HEK293 (cell line): ENCODE measurements at regions not wholly inside any gene's neighbourhood (a gene's known extent, or its start where the extent isn't known, plus 50 kb on each side); places are given as distances from the start of the nearest gene placed in this dataset.

ENCODE experiments used
- CTCF ChIA-PET: fragments of 350-600 bp; formaldehyde crosslinking; extraction: SDS; loops from one replicate; lab custom pipeline; 2021; ENCODE audit warnings: antibody characterized with exemption; lab: Yijun Ruan, JAX
- POLR2A ChIA-PET: fragments of 300-600 bp; formaldehyde crosslinking; extraction: SDS; loops from one replicate; lab custom pipeline; 2020; ENCODE audit warnings: antibody characterized with exemption, inconsistent platforms; lab: Yijun Ruan, JAX
- H3K27ac ChIP-seq: fragments of 200-500 bp; sonication (Bioruptor generic); 2 replicates; pipeline ENCODE4 v1.5.1; 2014; ENCODE audit warnings: low read depth, low read length, control low read depth, inconsistent platforms; ENCODE audit errors: extremely low read depth
- H3K36me3 ChIP-seq, 2 experiments: fragments of 200-500 bp in 1 of 2; sonication (Bioruptor generic) in 1 of 2; 1 replicate in 1 of 2; 2 replicates in 1 of 2; pipeline ENCODE4 v1.5.1; 2014 to 2017; ENCODE audit warnings: inconsistent platforms in 2 of 2, low read length in 2 of 2; ENCODE audit not compliant: control insufficient read depth in 2 of 2, insufficient read depth in 1 of 2
- H3K4me1 ChIP-seq: fragments of 200-500 bp; sonication (Bioruptor generic); 2 replicates; pipeline ENCODE4 v1.5.1; 2014; ENCODE audit warnings: mild to moderate bottlenecking, low read length, inconsistent platforms; ENCODE audit not compliant: control insufficient read depth, insufficient read depth
- H3K4me3 ChIP-seq: 2 replicates; pipeline ENCODE4 v1.5.1; 2011; ENCODE audit warnings: low read depth, mild to moderate bottlenecking, control low read depth, low read length, moderate library complexity
- H3K9me3 ChIP-seq: fragments of 200-500 bp; sonication (Bioruptor generic); 2 replicates; pipeline ENCODE4 v1.5.1; 2014; ENCODE audit warnings: low read depth, low read length, inconsistent platforms; ENCODE audit not compliant: control insufficient read depth, insufficient read depth
- EGR2 ChIP-seq: fragments of 450-650 bp; formaldehyde crosslinking; IDR thresholded peaks from 2 replicates; pipeline ENCODE4 v1.5.1; 2016; ENCODE audit warnings: low read depth, missing biosample characterization, missing genetic modification characterization
- INSM2 ChIP-seq: fragments of 450-650 bp; formaldehyde crosslinking; IDR thresholded peaks from 2 replicates; pipeline ENCODE4 v1.5.1; 2016; ENCODE audit warnings: missing biosample characterization, missing genetic modification characterization
- KLF10 ChIP-seq: fragments of 450-650 bp; IDR thresholded peaks from 2 replicates; pipeline ENCODE4 v1.5.1; 2018; ENCODE audit warnings: missing biosample characterization, mild to moderate bottlenecking, missing genetic modification characterization
- SETDB1 ChIP-seq: IDR thresholded peaks from one replicate; pipeline ENCODE4 v1.6.1; 2017; ENCODE audit warnings: mild to moderate bottlenecking, low read length, moderate library complexity, mixed read lengths; ENCODE audit not compliant: insufficient read length
- ZFHX2 ChIP-seq: fragments of 450-650 bp; formaldehyde crosslinking; conservative IDR thresholded peaks from 2 replicates; pipeline ENCODE4 v1.5.1; 2016; ENCODE audit warnings: missing biosample characterization, missing genetic modification characterization
- ZNF266 ChIP-seq: fragments of 450-650 bp; formaldehyde crosslinking; IDR thresholded peaks from 2 replicates; pipeline ENCODE4 v1.5.1; 2016; ENCODE audit warnings: missing biosample characterization, missing genetic modification characterization, low read depth
- ZNF274 ChIP-seq, 2 experiments: fragments of 200-500 bp in 1 of 2; fragments of 450-650 bp in 1 of 2; sonication (Bioruptor generic) in 1 of 2; formaldehyde crosslinking in 1 of 2; IDR thresholded peaks; 2 replicates each; pipeline versions ENCODE4 v1.5.1 to v1.6.1; 2014 to 2016; ENCODE audit warnings: borderline replicate concordance in 1 of 2, inconsistent platforms in 1 of 2, low read length in 1 of 2, missing biosample characterization in 1 of 2, missing genetic modification characterization in 1 of 2
- ZNF354C ChIP-seq: fragments of 450-650 bp; formaldehyde crosslinking; IDR thresholded peaks from 2 replicates; pipeline ENCODE4 v1.5.1; 2016; ENCODE audit warnings: missing biosample characterization, missing genetic modification characterization, low read depth, borderline replicate concordance
- ZNF394 ChIP-seq: fragments of 450-650 bp; formaldehyde crosslinking; IDR thresholded peaks from 2 replicates; pipeline ENCODE4 v1.5.1; 2016; ENCODE audit warnings: missing biosample characterization, missing genetic modification characterization, mild to moderate bottlenecking, moderate library complexity, borderline replicate concordance
- ZNF416 ChIP-seq: fragments of 450-650 bp; formaldehyde crosslinking; IDR thresholded peaks from 2 replicates; pipeline ENCODE4 v1.5.1; 2016; ENCODE audit warnings: missing biosample characterization, missing genetic modification characterization
- ZNF488 ChIP-seq: fragments of 450-650 bp; formaldehyde crosslinking; IDR thresholded peaks from 2 replicates; pipeline ENCODE4 v1.5.1; 2016; ENCODE audit warnings: missing biosample characterization, missing genetic modification characterization
- ZNF544 ChIP-seq: fragments of 450-650 bp; formaldehyde crosslinking; IDR thresholded peaks from 2 replicates; pipeline ENCODE4 v1.5.0; 2017; ENCODE audit warnings: missing biosample characterization, missing genetic modification characterization
- ZSCAN23 ChIP-seq: fragments of 450-650 bp; formaldehyde crosslinking; IDR thresholded peaks from 2 replicates; pipeline ENCODE4 v1.5.1; 2016; ENCODE audit warnings: missing biosample characterization, missing genetic modification characterization
- TF ChIP-seq, protein P1 (sequence below): fragments of 450-650 bp; formaldehyde crosslinking; IDR thresholded peaks from 2 replicates; pipeline ENCODE4 v1.5.1; 2016; ENCODE audit warnings: missing biosample characterization, missing genetic modification characterization
- TF ChIP-seq, protein P2 (sequence below): fragments of 450-650 bp; formaldehyde crosslinking; IDR thresholded peaks from 2 replicates; pipeline ENCODE4 v1.5.1; 2016; ENCODE audit warnings: missing biosample characterization, missing genetic modification characterization
- TF ChIP-seq, protein P3 (sequence below): fragments of 450-650 bp; formaldehyde crosslinking; IDR thresholded peaks from 2 replicates; pipeline ENCODE4 v1.5.1; 2016; ENCODE audit warnings: missing biosample characterization, missing genetic modification characterization

GRCh38 chr12:131421509-131422186 lies 289.2 kb upstream of the SFSWAP start:
- TF ChIP-seq ZNF416, result no peak
- TF ChIP-seq EGR2 (tag by site-specific recombination), result peak; percentile 52; the same call in 1 of the 2 replicates
- TF ChIP-seq, protein P1, sequence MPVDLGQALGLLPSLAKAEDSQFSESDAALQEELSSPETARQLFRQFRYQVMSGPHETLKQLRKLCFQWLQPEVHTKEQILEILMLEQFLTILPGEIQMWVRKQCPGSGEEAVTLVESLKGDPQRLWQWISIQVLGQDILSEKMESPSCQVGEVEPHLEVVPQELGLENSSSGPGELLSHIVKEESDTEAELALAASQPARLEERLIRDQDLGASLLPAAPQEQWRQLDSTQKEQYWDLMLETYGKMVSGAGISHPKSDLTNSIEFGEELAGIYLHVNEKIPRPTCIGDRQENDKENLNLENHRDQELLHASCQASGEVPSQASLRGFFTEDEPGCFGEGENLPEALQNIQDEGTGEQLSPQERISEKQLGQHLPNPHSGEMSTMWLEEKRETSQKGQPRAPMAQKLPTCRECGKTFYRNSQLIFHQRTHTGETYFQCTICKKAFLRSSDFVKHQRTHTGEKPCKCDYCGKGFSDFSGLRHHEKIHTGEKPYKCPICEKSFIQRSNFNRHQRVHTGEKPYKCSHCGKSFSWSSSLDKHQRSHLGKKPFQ, result no peak
- TF ChIP-seq ZFHX2 (tag by site-specific recombination), result peak; percentile 16; the same call in 1 of the 2 replicates
- TF ChIP-seq ZNF544, result no peak
- TF ChIP-seq, all 188 proteins: peak for 2
- CTCF ChIA-PET, result interaction anchor here (0.7 to 1.4 kb wide), 2 partner anchors 318 to 1129 kb away, joined by 3 to 4 read pairs; no protein-coding TSS in a partner anchor
- POLR2A ChIA-PET, result no interaction called here
- no peak overlapping the region for H3K27ac ChIP-seq
- no peaks in the 10 kb centered on the region for H3K36me3 ChIP-seq
- H3K9me3 ChIP-seq, result no peaks in the 10 kb centered on the region
- no peak overlapping the region for H3K4me3 ChIP-seq
- H3K4me1 ChIP-seq, result no peaks in the 10 kb centered on the region

DNA sequence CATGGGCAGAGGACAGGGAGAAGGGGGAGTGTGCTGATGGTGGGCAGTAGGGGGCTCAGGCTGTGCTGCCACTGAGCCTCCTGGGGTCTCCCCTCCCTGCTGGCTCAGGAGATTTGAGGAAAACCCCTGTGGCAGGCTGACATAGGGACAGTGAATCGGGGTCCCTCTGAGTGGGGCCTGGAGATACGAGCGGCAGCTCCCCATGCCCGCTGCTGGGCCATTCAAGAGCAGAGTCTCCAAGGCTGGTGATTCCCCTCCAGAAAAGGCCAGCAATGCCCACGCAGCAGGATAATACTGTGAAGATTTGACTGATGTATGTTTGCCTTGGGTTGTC lies 288.7 kb upstream of the SFSWAP start:
- no peak overlapping the region for H3K4me3 ChIP-seq
- H3K9me3 ChIP-seq, result no peaks in the 10 kb centered on the region
- CTCF ChIA-PET, result interaction anchor here (0.7 kb wide), 2 partner anchors 625 to 1130 kb away, joined by 3 to 4 read pairs; no protein-coding TSS in a partner anchor
- POLR2A ChIA-PET, result no interaction called here
- H3K27ac ChIP-seq, result no peak overlapping the region
- no peaks in the 10 kb centered on the region for H3K36me3 ChIP-seq
- H3K4me1 ChIP-seq, result no peaks in the 10 kb centered on the region
- TF ChIP-seq ZNF488 (tag by site-specific recombination), result no peak
- TF ChIP-seq ZSCAN23, result no peak
- TF ChIP-seq ZNF274 (IDR thresholded peaks at IDR 0.05; ENCODE audit: low read length), result no peak
- no peak for TF ChIP-seq ZNF274 (tag by site-specific recombination; IDR thresholded peaks at IDR 0.05; ENCODE audit: borderline replicate concordance)
- TF ChIP-seq, protein P2, sequence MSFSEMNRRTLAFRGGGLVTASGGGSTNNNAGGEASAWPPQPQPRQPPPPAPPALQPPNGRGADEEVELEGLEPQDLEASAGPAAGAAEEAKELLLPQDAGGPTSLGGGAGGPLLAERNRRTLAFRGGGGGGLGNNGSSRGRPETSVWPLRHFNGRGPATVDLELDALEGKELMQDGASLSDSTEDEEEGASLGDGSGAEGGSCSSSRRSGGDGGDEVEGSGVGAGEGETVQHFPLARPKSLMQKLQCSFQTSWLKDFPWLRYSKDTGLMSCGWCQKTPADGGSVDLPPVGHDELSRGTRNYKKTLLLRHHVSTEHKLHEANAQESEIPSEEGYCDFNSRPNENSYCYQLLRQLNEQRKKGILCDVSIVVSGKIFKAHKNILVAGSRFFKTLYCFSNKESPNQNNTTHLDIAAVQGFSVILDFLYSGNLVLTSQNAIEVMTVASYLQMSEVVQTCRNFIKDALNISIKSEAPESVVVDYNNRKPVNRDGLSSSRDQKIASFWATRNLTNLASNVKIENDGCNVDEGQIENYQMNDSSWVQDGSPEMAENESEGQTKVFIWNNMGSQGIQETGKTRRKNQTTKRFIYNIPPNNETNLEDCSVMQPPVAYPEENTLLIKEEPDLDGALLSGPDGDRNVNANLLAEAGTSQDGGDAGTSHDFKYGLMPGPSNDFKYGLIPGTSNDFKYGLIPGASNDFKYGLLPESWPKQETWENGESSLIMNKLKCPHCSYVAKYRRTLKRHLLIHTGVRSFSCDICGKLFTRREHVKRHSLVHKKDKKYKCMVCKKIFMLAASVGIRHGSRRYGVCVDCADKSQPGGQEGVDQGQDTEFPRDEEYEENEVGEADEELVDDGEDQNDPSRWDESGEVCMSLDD, result no peak
- TF ChIP-seq INSM2 (tag by site-specific recombination), result no peak
- TF ChIP-seq KLF10 (tag by site-specific recombination), result no peak
- TF ChIP-seq, protein P3, sequence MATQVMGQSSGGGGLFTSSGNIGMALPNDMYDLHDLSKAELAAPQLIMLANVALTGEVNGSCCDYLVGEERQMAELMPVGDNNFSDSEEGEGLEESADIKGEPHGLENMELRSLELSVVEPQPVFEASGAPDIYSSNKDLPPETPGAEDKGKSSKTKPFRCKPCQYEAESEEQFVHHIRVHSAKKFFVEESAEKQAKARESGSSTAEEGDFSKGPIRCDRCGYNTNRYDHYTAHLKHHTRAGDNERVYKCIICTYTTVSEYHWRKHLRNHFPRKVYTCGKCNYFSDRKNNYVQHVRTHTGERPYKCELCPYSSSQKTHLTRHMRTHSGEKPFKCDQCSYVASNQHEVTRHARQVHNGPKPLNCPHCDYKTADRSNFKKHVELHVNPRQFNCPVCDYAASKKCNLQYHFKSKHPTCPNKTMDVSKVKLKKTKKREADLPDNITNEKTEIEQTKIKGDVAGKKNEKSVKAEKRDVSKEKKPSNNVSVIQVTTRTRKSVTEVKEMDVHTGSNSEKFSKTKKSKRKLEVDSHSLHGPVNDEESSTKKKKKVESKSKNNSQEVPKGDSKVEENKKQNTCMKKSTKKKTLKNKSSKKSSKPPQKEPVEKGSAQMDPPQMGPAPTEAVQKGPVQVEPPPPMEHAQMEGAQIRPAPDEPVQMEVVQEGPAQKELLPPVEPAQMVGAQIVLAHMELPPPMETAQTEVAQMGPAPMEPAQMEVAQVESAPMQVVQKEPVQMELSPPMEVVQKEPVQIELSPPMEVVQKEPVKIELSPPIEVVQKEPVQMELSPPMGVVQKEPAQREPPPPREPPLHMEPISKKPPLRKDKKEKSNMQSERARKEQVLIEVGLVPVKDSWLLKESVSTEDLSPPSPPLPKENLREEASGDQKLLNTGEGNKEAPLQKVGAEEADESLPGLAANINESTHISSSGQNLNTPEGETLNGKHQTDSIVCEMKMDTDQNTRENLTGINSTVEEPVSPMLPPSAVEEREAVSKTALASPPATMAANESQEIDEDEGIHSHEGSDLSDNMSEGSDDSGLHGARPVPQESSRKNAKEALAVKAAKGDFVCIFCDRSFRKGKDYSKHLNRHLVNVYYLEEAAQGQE, result no peak
- TF ChIP-seq ZNF394, result no peak
- TF ChIP-seq ZNF354C (tag by site-specific recombination), result no peak
- TF ChIP-seq SETDB1, result no peak
- TF ChIP-seq ZNF266 (tag by site-specific recombination), result no peak
- TF ChIP-seq ZFHX2 (tag by site-specific recombination), result no peak
